HepG2 (cell line): ENCODE measurements at regions not wholly inside any gene's neighbourhood (a gene's known extent, or its start where the extent isn't known, plus 50 kb on each side); places are given as distances from the start of the nearest gene placed in this dataset.

Source experiments
- ATAC-seq: fragments of 200-7000 bp; cut with Tn5 transposase; 3 replicates; pipeline ENCODE4 v1.9.1; 2020; ENCODE audit warnings: mild to moderate bottlenecking, moderate library complexity
- BruUV-seq: library from RNA; stranded (reverse); fragments of 400-500 nt; replicated peaks from 2 replicates; lab custom pipeline; 2021; lab: Mats Ljungman, UMichigan
- CTCF ChIA-PET: fragments of 300-600 bp; formaldehyde crosslinking; extraction: SDS; loops from one replicate; lab custom pipeline; 2021; ENCODE audit warnings: low total read pairs, inconsistent platforms, low intra/inter-chr PET ratio; lab: Yijun Ruan, JAX
- POLR2A ChIA-PET: fragments of 350-600 bp; sonication (Branson Sonifier 250); formaldehyde crosslinking; loops from one replicate; lab custom pipeline; 2020; ENCODE audit warnings: antibody characterized with exemption, inconsistent platforms; lab: Yijun Ruan, JAX
- DNase-seq: peaks from one replicate; pipeline ENCODE4 v3.0.0-alpha.2; 2015; ENCODE audit warnings: low spot score
- FAIRE-seq: peaks from 3 replicates; lab custom pipeline; 2011; peaks lifted over from hg19 to GRCh38; lab: Jason Lieb, UNC
- H2AFZ ChIP-seq: one replicate; pipeline ENCODE4 v1.6.1; 2011; ENCODE audit warnings: low read length, inconsistent platforms
- H3K27ac ChIP-seq: fragments of 300-600 bp; 3 replicates; pipeline ENCODE4 v1.8.0; 2011; ENCODE audit warnings: mixed run types, mild to moderate bottlenecking, mixed read lengths, low read length, inconsistent platforms; ENCODE audit not compliant: insufficient read depth; ENCODE audit errors: extremely low read length
- H3K27me3 ChIP-seq, 2 experiments: fragments of 200-600 bp in 1 of 2; 2 replicates in 1 of 2; 3 replicates in 1 of 2; pipeline versions ENCODE4 v1.6.0 to v1.8.0; 2011; ENCODE audit warnings: low read length in 2 of 2, mild to moderate bottlenecking in 2 of 2, moderate library complexity in 2 of 2, inconsistent platforms in 1 of 2; ENCODE audit not compliant: insufficient read depth in 2 of 2, control insufficient read depth in 1 of 2
- H3K36me3 ChIP-seq, 2 experiments: fragments of 200-600 bp in 1 of 2; replicated peaks in 1 of 2; 2 replicates in 1 of 2; 3 replicates in 1 of 2; pipeline versions ENCODE4 v1.5.1 to v1.8.0; 2011; ENCODE audit warnings: low read length in 2 of 2, inconsistent platforms in 1 of 2; ENCODE audit not compliant: insufficient read depth in 2 of 2, control insufficient read depth in 1 of 2
- H3K4me1 ChIP-seq: 2 replicates; pipeline ENCODE4 v1.5.1; 2012; ENCODE audit warnings: low read length, inconsistent platforms; ENCODE audit not compliant: insufficient read depth
- H3K4me2 ChIP-seq: 2 replicates; pipeline ENCODE4 v1.6.0; 2011; ENCODE audit warnings: low read depth, low read length, inconsistent platforms
- H3K4me3 ChIP-seq, 3 experiments: fragments of 200-600 bp in 1 of 3; sonication (generic), shearing (Covaris generic) in 1 of 3; replicated peaks in 1 of 3; 2 replicates each; pipeline ENCODE4 v1.5.1; 2011 to 2016; ENCODE audit warnings: low read length in 3 of 3, inconsistent platforms in 2 of 3, low read depth in 2 of 3, mild to moderate bottlenecking in 2 of 3, control low read depth in 1 of 3, mixed read lengths in 1 of 3; ENCODE audit not compliant: insufficient read depth in 1 of 3
- H3K79me2 ChIP-seq: one replicate; pipeline ENCODE4 v1.6.1; 2011; ENCODE audit warnings: low read length, inconsistent platforms; ENCODE audit not compliant: insufficient read depth
- H3K9ac ChIP-seq: 2 replicates; pipeline ENCODE4 v1.6.0; 2011; ENCODE audit warnings: mild to moderate bottlenecking, low read depth, low read length, inconsistent platforms; ENCODE audit not compliant: insufficient read depth
- H3K9me3 ChIP-seq: 2 replicates; pipeline ENCODE4 v1.5.1; 2012; ENCODE audit warnings: mild to moderate bottlenecking, low read length
- H4K20me1 ChIP-seq: 2 replicates; pipeline ENCODE4 v1.6.0; 2011; ENCODE audit warnings: inconsistent platforms, mild to moderate bottlenecking, low read length, moderate library complexity; ENCODE audit not compliant: insufficient read depth
- ATF7 ChIP-seq, 2 experiments: fragments of 450-650 bp in 1 of 2; sonication (generic) in 1 of 2; formaldehyde crosslinking in 1 of 2; IDR thresholded peaks; 2 replicates each; pipeline versions ENCODE4 v1.4.0 to v1.6.1; 2016 to 2020; ENCODE audit warnings: antibody characterized with exemption in 1 of 2, mild to moderate bottlenecking in 1 of 2, missing genetic modification reagents in 1 of 2
- CEBPZ ChIP-seq: IDR thresholded peaks from 2 replicates; pipeline ENCODE4 v1.6.1; 2012; ENCODE audit warnings: low read length, improper control_type of control experiment
- EP300 ChIP-seq, 3 experiments: sonication (generic) in 1 of 3; formaldehyde crosslinking in 1 of 3; IDR thresholded peaks; 2 replicates each; pipeline versions ENCODE4 v1.5.1 to v1.6.1; 2011 to 2020; ENCODE audit warnings: low read depth in 2 of 3, low read length in 2 of 3, borderline replicate concordance in 1 of 3, improper control_type of control experiment in 1 of 3, mild to moderate bottlenecking in 1 of 3, missing genetic modification reagents in 1 of 3, moderate library complexity in 1 of 3
- JUNB ChIP-seq: sonication (generic); formaldehyde crosslinking; IDR thresholded peaks from 2 replicates; pipeline ENCODE4 v1.8.0; 2022; ENCODE audit warnings: missing genetic modification reagents, mild to moderate bottlenecking, borderline replicate concordance
- SNAPC5 ChIP-seq: sonication (generic); formaldehyde crosslinking; IDR thresholded peaks from 2 replicates; pipeline ENCODE4 v1.8.1; 2023; ENCODE audit warnings: mild to moderate bottlenecking, missing genetic modification reagents, borderline replicate concordance
- SP140L ChIP-seq: sonication (generic); formaldehyde crosslinking; IDR thresholded peaks from 2 replicates; pipeline ENCODE4 v1.4.0; 2020; ENCODE audit warnings: missing genetic modification reagents, borderline replicate concordance
- SYNCRIP ChIP-seq: fragments of 200-400 bp; formaldehyde crosslinking; IDR thresholded peaks from 2 replicates; pipeline ENCODE4 v1.6.1; 2018; ENCODE audit warnings: mild to moderate bottlenecking, low read depth, low read length; ENCODE audit not compliant: insufficient read depth
- TFDP2 ChIP-seq: sonication (generic); formaldehyde crosslinking; IDR thresholded peaks from 2 replicates; pipeline ENCODE4 v1.4.0; 2020; ENCODE audit warnings: missing genetic modification reagents
- WGBS: methylation state at CpG from one replicate; pipeline ENCODE4 v1.1.6; 2017; ENCODE audit warnings: low lambda C conversion rate; 5-methylcytosine and 5-hydroxymethylcytosine counted together
- in situ Hi-C: cut with HindIII; loops from 2 replicates; pipeline ENCODE4 v1.10.0; 2017; ENCODE audit warnings: low pct_unique_long_range_greater_than_20kb; ENCODE audit not compliant: extremely low pct_ligation_motif_present
- intact Hi-C: fragments of 100-400 bp; cut with micrococcal nuclease; formaldehyde crosslinking; loops from one replicate; pipeline ENCODE4 v1.10.0; 2022; ENCODE audit not compliant: unreplicated experiment
- TF ChIP-seq, protein P1 (sequence below): sonication (generic); formaldehyde crosslinking; conservative IDR thresholded peaks from 2 replicates; pipeline ENCODE4 v1.8.1; 2023; ENCODE audit warnings: missing genetic modification reagents

GRCh38 chr18:67913040-67913439 is 396.5 kb upstream of the DSEL start:
- ChIA-PET CTCF (no interaction called here), POLR2A (no interaction called here)
- 0% methylated on average over 1 of the region's 1 CpG for WGBS
- no peak for TF ChIP-seq CEBPZ
- TF ChIP-seq ATF7 (IDR thresholded peaks at IDR 0.05), result peak; percentile 30; the same call in 1 of the 2 replicates
- no peak for TF ChIP-seq ATF7 (CRISPR knock-in tag; IDR thresholded peaks at IDR 0.05)
- no peak overlapping the region for H3K27ac ChIP-seq
- no peak overlapping the region for H2AFZ ChIP-seq
- H3K4me3 ChIP-seq, result no peak overlapping the region
- H3K79me2 ChIP-seq, result no peaks in the 10 kb centered on the region
- in situ Hi-C loops (no loop called here), intact Hi-C loops (no loop called here)
- no peak overlapping the region for H3K9ac ChIP-seq
- no peaks in the 10 kb centered on the region for H3K27me3 ChIP-seq
- FAIRE-seq, result no peak
- BruUV-seq, result no TSS peak
- no peak overlapping the region for H3K4me2 ChIP-seq
- ATAC-seq, result no peak
- no peaks in the 10 kb centered on the region for H4K20me1 ChIP-seq
- no peaks in the 10 kb centered on the region for H3K36me3 ChIP-seq
- DNase-seq, result no peak
- no peaks in the 10 kb centered on the region for H3K9me3 ChIP-seq
- H3K4me1 ChIP-seq, result no peaks in the 10 kb centered on the region

DNA sequence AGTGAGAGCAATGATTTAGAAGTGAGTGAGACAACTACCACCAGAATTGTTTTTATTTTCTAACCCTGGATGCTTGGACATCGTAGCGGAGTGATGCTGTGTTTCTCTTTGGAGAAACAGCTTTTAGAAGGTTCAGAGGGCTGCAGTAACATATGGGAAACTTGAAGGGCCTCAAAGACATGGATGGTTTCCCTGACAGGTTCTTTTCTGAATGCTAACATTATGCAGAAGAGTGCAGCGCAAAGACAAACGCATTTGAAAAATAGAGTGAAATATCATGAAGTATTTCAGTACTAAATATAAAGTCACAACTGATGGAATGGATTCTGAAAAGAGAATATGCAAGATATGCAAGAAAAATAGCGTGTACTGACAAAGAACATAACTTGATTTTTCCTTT is 385.1 kb upstream of the DSEL start:
- Histone ChIP-seq H3K4me2 (no peak overlapping the region), H3K9ac (no peak overlapping the region), H3K9me3 (no peaks in the 10 kb centered on the region), H2AFZ (no peak overlapping the region), H3K79me2 (no peaks in the 10 kb centered on the region), H3K4me1 (no peaks in the 10 kb centered on the region), H3K4me3 (no peak overlapping the region), H4K20me1 (no peaks in the 10 kb centered on the region), H3K36me3 (no peaks in the 10 kb centered on the region), H3K27me3 (no peaks in the 10 kb centered on the region), H3K27ac (no peak overlapping the region)
- in situ Hi-C loops, result no loop called here
- WGBS, result 20% methylated on average over 5 of the region's 5 CpGs
- BruUV-seq, result no TSS peak
- DNase-seq (no peak), ATAC-seq (no peak), FAIRE-seq (no peak)
- ChIA-PET CTCF (no interaction called here), POLR2A (no interaction called here)
- intact Hi-C loops, result no loop called here
- TF ChIP-seq TFDP2 (no peak), SP140L (CRISPR knock-in tag) (no peak), JUNB (CRISPR knock-in tag) (no peak), SYNCRIP (no peak), SNAPC5 (CRISPR knock-in tag) (no peak), EP300 (IDR thresholded peaks at IDR 0.05; ENCODE audit: low read depth in 2 of 2, low read length in 2 of 2) (no peak), EP300 (CRISPR knock-in tag; IDR thresholded peaks at IDR 0.05; ENCODE audit: borderline replicate concordance) (no peak)
- TF ChIP-seq, protein P1, sequence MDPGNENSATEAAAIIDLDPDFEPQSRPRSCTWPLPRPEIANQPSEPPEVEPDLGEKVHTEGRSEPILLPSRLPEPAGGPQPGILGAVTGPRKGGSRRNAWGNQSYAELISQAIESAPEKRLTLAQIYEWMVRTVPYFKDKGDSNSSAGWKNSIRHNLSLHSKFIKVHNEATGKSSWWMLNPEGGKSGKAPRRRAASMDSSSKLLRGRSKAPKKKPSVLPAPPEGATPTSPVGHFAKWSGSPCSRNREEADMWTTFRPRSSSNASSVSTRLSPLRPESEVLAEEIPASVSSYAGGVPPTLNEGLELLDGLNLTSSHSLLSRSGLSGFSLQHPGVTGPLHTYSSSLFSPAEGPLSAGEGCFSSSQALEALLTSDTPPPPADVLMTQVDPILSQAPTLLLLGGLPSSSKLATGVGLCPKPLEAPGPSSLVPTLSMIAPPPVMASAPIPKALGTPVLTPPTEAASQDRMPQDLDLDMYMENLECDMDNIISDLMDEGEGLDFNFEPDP (CRISPR knock-in tag), result no peak
